ENCODE measurements at regions not wholly inside any gene's neighbourhood (a gene's known extent, or its start where the extent isn't known, plus 50 kb on each side); places are given as distances from the start of the nearest gene placed in this dataset.
"Not testable (repeated sequence)": the region's sequence is repeated elsewhere in the genome, so short reads cannot be mapped to it uniquely, and the experiment has no call there.

DNA sequence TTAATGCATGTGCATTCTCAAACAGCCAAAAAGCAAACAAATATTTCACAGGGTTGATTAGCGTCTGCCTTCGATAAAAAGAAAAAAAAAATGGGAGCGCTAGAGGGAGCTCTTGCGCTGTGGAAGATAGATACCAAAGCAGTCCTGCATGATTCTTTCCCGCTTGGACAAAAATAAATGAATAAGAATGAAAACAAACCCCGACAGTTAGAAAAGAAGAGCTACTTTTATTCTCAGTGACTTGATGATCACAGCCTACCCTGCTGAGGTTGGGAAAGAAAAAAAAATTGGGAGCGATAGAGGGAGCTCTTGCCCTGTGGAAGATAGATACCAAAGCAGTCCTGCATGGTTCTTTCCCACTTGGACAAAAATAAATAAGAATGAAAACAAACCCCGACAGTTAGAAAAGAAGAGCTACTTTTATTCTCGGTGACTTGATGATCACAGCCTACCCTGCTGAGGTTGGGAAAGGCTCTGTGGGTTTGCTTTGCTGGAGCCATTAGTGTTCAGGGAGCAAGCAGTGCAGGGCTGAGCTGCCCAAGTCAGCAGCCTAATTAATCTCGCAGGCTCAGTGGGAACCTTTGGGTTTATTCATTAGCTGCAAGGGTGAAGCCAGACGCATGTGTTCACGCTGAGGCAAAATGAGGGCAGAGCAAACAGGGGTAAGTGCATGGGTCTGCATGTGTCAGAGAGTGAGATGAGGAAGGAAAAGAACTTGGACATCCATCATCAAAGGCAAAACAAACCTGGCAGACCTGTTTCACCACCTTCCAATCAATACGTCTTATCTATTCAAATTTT is 249.3 kb upstream of the PRKX start:
- DNase-seq (ENCODE audit: low read depth in 2 of 3, low spot score in 2 of 3) = no peak

DNA sequence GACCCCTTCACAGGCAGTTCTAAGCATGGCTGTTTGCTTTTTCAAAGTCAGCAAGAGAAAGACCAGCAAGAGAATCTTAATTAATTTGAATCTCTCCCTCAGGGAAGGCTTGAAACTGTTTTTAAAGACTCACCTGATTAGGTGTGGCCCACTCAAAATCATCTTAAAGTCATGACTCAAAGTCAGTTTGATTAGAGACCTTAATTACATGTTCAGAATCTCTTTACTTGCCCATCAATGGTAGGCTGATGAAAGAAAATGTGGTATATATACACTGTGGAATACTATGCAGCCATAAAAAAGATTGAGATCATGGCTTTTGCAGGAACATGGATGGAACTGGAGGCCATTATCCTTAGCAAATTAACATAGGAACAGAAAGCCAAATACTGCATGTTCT is 247.5 kb upstream of the PRKX start:
- DNase-seq (ENCODE audit: low read depth in 2 of 3, low spot score in 2 of 3) = no peak

DNA sequence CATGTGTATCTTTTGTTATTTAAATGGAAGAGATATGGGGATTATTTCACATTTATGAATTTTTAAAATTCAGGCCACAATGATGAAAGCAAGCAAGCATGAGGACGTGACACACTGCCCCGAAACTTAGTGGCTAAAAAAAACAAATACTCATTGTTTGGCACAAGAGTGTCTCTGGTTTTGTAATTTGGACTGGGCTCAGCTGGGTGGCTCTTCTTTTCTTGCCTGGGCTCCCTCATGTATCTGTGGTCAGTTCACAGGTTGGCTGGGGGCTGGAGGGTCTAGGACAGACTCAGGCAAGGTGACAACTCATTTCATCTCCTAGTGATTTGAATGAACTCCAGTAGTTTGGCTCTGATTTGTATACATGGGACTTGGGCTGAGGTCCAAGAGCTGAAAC is 238.4 kb upstream of the PRKX start:
- DNase-seq (ENCODE audit: low read depth in 2 of 3, low spot score in 2 of 3) = no peak

DNA sequence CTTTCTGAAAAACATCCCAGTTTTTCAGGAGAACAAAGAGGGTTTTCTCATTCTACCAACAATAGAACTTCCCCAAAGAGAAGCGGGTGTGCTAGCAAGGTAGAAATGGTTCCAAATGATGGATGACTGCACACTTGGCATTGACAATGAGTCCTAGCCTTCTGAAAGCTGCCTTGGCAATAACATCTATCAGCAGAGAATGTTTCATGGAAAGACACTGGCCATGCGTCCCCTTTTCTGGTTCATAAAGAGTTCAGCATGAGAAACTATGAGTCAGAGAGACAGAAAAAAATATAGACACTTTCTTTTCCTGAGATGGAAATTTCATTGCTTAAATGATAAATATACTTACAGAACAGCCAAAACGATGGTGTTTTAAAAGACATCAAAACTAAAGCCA is 236.9 kb upstream of the PRKX start:
- DNase-seq (ENCODE audit: low read depth in 2 of 3, low spot score in 2 of 3) = no peak

DNA sequence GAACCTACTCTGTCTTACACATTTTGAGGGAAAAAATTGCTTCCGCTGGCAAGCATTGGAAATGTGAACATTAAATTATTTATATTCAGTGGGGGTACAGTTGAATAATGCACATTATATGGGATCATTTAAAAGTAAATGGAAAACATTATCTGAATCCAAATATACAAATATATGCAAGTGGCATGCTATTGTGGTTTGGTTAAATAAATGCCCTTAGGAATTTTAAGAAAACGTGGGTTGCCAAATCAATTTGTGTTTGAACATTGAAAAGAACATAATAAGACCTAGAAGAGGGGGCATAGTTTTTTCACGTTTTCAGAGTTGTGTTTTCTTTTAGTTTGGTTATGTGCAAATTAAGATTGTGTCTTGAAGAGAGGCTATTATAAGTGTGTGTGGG is 230.5 kb upstream of the PRKX start:
- no peak for DNase-seq (ENCODE audit: low read depth in 2 of 3, low spot score in 2 of 3)

DNA sequence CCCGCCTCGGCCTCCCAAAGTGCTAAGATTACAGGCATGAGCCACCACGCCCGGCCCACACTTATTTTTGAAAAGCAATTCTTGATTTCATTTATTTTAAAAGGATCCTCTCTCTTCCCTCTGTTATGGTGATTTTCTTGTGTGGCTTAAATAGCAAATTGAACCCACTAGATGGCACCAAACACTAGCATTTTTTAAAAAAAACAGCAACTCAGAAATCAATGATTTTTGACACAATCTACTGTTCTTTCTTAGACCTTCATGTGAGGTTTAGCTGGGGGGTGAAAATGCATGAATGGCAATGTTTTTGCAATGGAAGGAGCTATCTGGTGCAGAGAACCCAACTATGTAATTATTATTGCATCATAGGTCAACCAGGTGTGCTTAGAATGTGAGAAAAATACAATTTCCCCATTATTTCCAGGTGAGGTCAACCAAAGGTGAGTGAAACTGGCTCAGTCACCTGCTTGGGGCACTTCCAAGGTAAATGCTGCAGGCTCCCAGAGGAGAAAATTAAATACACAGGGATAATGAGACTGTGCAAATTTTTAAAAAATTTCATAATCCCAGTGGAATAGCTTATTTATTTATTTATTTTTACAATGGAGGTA is 226.7 kb upstream of the PRKX start:
- DNase-seq (ENCODE audit: low read depth in 2 of 3, low spot score in 2 of 3) = no peak

DNA sequence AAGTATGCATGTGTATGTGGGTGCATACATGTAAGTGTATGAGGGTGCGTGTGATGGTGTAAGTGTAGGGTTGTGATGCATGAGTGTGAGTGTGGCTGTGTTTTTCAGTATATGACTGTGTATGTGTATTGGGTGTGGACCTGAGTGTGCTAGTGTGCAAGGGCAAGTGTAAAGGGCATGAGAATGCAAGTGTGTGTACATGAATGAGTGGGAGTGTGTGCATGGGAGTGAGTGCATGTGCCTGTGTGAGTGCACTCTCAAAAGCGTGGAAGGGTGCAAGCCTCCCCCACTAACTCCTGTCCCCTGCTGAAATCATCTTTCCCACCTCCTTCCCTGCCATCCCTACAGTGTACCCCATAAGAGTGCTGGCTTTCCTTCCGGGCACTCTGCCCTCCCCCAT is 225.1 kb upstream of the PRKX start:
- DNase-seq (ENCODE audit: low read depth in 2 of 3, low spot score in 2 of 3) = no peak

DNA sequence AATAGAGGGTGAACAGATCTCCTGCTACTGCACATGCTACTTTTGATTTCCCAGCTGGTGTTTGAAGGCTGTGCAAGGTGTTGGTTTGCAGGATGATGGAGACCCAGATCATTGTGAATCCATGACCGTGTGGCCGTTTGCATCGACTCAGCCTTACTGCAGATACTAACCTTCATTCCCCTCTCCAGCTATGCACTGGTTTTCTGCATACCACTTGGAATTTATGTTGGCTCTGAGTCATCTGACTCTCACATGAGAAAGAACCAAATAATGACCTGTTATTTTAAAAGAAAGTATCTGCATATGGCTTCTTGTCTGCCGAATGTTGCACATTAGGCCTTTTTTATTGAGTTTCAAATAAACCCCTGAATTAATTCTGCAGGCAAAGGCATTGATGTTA is 221.7 kb upstream of the PRKX start:
- not testable (repeated sequence) for DNase-seq (ENCODE audit: low read depth in 2 of 3, low spot score in 2 of 3)

DNA sequence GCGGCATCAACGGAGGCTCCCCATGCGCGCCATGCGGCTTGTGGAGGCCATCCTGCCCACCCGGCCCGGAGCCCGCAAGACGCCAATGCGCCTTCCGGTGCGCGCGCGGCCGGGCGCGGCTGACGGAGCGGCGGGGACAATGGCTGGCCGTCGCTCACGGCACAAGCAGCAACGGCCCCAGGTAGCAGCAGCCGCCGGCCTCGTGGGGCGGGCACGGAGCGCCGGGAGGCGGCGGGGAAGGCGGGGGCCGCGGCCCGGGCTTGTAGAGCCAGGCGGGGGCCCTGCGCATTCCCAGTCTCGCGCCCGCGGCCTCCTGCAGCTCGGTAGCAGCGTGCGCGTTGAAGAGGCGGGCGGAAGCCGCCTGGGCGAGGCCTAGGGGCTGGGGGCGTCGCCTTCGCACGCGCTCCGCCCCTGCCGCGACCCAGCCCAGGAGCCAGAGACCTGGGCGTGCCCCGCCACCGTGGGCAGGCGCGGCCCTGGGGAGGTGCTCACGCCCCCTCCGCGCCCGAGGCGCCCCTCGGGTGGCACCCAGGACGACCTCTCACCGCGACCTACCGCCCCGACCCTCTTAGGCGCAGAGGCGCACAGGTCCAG is 207.1 kb upstream of the PRKX start:
- not testable (repeated sequence) for DNase-seq (ENCODE audit: low read depth in 2 of 3, low spot score in 2 of 3)

DNA sequence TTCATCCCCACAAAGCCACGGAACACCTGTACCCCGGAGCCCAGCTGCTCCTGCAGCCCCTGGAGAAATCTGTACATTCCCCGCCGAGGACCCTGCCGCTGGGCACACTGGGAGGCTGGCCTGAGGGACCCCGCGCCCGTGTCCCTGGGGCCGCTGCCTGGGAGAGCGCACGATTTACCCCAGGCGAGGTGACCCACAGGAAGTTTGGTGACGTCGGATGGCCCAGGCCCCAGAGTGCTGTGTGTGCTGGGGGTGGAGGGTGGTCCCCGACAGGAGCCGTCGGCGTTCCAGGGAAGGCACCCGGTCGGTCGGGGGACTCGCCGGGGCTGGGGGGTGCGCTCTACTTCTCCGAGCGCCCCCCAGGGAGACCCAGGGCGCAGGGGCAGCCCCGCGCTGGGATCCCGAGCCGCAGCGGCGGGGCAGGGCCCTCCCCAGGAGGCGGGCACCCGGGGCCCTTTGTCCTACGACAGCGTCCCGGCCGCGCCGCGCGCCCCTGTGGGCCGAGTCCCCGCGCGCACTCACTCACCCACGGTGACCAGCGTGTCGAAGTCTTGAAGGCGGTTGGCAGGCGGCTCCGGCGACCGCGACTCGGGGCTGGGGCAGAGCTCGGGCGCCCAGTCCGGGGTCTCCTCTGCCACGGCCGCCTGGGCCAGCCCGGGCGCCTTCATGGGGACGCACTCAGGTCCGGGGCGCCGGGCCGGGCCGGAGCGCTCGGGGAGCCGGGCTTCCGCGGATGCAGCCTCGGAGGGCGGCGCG is 206.4 kb upstream of the PRKX start:
- DNase-seq (ENCODE audit: low read depth in 2 of 3, low spot score in 2 of 3) = not testable (repeated sequence)

DNA sequence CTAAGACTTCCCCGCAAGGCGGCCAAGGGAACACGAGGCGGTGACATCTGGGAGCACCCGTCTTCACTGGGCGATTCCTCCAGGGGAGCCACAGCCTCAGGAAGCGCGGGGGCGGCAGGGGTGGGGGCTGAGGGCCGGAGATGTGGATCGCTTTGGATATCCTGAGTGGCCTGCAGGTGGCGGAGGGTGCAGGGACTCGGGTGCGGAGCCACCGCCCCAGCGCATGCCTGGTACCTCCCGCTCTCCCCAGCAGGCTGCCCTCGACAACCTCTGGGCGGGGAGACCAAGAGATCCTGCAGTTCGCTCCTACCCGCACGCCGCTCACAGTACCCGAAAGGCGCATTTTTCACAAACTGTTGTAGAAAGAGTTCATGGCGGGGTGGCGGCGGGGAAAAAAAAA is 201.4 kb upstream of the PRKX start:
- DNase-seq (ENCODE audit: low read depth in 2 of 3, low spot score in 2 of 3) = not testable (repeated sequence)

DNA sequence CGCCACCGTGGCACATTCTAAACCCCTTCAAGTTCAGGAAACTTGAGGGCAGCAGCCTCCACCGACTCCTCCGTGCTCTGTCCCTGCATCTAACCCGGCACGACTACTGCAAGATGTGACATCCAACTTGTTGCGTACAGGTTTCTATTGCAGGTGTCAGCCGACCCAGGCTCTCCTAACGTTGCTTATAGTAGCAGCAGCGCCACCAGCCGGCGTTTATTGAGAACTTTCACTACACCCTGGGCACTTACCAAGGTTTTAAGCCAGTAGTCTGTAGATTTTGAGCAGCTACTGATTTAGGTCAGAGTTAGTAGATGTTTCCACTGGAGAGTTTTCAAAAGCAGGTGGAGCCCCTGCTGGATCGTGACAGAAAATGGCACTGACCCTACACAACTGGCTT is 200.6 kb upstream of the PRKX start:
- not testable (repeated sequence) for DNase-seq (ENCODE audit: low read depth in 2 of 3, low spot score in 2 of 3)

DNA sequence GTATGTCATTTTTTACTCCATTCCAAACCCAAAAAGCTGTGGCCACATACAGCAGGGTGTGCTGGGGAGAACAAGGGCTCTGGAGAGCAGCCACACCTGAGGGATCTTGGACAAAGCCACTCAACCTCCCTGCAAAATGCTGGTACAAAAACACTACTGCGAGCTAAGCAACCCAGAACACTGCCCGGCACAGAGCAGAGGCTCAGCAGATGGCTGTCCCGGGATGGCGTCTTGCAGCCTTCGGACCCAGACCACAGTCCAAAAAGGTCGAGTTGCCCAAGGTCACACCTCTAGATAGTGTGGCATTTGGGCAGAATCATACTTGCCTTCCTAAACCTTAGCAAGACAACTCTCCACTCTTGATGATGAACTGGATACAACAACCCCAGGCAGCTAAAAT is 197.6 kb upstream of the PRKX start:
- not testable (repeated sequence) for DNase-seq (ENCODE audit: low read depth in 2 of 3, low spot score in 2 of 3)

DNA sequence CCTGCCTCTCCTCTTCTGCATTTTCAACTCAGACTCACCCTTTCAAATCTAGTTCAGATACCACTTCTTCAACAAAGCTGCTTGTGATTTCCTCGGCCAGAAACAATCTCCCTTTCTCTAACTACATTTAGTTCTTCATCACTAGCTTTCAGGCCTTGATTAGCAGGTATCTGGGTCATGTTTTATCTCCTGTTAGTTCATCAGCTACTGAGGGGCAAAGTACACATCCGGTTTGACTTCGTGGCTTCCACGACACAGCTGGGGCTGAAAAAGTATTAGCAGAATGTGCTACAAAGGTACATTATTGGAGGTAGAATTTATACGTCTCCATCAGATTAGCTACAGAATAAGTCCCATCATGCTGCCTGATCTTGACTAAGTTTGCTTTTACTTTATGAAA is 197.2 kb upstream of the PRKX start:
- DNase-seq (ENCODE audit: low read depth in 2 of 3, low spot score in 2 of 3) = not testable (repeated sequence)

DNA sequence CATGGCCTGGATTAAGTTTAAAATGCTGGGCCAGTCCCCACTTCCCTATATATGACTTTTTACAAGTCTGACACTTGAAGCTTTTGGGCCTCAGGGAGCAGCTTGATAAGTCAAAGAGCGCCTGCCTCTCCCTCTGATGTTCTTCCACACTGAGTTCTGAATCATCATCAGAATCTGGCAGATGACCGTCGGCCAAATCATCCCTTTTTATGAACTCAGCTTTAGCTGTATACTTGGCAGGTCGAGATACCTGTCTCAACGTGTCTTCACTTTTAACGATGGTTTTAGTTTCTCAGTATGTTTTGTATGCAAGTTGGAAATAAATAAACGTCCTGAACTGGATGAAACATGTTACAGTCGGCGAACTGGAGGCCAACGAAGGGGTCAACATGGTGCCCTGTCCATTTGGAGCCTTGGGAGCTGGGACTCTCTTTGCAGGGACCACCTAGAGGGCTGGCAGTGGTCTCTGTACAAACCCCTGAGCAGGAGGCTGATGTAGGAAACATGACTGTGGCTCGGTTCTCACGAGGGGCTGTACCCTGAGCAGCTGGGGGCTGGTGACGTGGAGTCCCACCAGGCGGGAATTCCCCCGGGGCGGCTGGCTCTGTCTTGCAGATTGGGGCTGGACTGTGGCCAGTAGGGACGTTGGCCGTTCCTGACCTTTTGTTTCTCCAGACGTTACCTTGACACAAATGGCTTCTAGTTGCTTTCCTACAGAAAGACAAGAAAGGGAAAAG is 192.2 kb upstream of the PRKX start:
- DNase-seq (ENCODE audit: low read depth in 2 of 3, low spot score in 2 of 3) = not testable (repeated sequence)

DNA sequence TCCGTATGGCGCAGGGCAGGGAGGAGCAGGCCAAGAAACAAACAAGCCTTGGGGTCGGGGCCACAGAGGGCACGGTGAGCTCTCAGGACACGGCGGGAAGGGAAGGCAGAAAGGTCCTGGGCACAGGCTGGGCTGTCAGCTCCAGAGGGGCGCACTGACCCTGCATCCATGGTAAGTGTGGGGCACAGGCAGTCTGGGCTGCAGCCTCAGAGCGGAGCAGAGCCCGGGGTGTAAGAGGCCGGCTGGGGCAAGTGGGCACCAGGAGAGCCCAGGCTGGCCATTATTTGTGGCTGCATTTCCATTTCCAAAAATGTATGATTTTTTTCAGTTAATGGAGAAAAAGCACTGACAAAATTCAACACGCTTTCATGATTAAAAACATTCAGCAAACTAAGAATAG is 188.8 kb upstream of the PRKX start:
- DNase-seq (ENCODE audit: low read depth in 2 of 3, low spot score in 2 of 3) = not testable (repeated sequence)

DNA sequence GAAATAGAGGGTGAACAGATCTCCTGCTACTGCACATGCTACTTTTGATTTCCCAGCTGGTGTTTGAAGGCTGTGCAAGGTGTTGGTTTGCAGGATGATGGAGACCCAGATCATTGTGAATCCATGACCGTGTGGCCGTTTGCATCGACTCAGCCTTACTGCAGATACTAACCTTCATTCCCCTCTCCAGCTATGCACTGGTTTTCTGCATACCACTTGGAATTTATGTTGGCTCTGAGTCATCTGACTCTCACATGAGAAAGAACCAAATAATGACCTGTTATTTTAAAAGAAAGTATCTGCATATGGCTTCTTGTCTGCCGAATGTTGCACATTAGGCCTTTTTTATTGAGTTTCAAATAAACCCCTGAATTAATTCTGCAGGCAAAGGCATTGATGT is 183.3 kb upstream of the PRKX start:
- not testable (repeated sequence) for DNase-seq (ENCODE audit: low read depth in 2 of 3, low spot score in 2 of 3)

DNA sequence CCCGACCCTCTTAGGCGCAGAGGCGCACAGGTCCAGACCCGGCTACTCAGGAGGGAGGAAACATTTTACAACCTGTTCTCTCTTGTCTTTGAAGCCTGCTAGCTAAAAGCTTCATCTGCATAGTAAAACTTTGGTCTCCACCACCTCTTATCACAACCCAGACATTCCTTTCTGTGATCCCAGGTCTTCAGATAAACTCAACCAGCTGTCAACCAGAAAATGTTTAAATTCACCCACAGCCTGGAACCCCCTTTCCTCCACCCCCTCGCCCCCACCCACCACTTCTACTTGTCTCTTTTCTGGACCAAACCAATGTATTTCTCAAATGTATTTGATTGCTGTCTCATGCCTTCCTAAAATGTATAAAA is 169.1 kb upstream of the PRKX start:
- not testable (repeated sequence) for DNase-seq (ENCODE audit: low read depth in 2 of 3, low spot score in 2 of 3)

DNA sequence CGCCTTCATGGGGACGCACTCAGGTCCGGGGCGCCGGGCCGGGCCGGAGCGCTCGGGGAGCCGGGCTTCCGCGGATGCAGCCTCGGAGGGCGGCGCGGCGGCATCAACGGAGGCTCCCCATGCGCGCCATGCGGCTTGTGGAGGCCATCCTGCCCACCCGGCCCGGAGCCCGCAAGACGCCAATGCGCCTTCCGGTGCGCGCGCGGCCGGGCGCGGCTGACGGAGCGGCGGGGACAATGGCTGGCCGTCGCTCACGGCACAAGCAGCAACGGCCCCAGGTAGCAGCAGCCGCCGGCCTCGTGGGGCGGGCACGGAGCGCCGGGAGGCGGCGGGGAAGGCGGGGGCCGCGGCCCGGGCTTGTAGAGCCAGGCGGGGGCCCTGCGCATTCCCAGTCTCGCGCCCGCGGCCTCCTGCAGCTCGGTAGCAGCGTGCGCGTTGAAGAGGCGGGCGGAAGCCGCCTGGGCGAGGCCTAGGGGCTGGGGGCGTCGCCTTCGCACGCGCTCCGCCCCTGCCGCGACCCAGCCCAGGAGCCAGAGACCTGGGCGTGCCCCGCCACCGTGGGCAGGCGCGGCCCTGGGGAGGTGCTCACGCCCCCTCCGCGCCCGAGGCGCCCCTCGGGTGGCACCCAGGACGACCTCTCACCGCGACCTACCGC is 168.6 kb upstream of the PRKX start:
- not testable (repeated sequence) for DNase-seq (ENCODE audit: low read depth in 2 of 3, low spot score in 2 of 3)

DNA sequence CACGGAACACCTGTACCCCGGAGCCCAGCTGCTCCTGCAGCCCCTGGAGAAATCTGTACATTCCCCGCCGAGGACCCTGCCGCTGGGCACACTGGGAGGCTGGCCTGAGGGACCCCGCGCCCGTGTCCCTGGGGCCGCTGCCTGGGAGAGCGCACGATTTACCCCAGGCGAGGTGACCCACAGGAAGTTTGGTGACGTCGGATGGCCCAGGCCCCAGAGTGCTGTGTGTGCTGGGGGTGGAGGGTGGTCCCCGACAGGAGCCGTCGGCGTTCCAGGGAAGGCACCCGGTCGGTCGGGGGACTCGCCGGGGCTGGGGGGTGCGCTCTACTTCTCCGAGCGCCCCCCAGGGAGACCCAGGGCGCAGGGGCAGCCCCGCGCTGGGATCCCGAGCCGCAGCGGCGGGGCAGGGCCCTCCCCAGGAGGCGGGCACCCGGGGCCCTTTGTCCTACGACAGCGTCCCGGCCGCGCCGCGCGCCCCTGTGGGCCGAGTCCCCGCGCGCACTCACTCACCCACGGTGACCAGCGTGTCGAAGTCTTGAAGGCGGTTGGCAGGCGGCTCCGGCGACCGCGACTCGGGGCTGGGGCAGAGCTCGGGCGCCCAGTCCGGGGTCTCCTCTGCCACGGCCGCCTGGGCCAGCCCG is 167.9 kb upstream of the PRKX start:
- not testable (repeated sequence) for DNase-seq (ENCODE audit: low read depth in 2 of 3, low spot score in 2 of 3)

Measured in activated CD8-positive, alpha-beta memory T cell treated with anti-CD3 and anti-CD28 coated beads for 48 hours (primary cell).